HCT116 (cell line): ENCODE measurements at regions not wholly inside any gene's neighbourhood (a gene's known extent, or its start where the extent isn't known, plus 50 kb on each side); places are given as distances from the start of the nearest gene placed in this dataset.

Experiments
- ATAC-seq: fragments of 200-7000 bp; cut with Tn5 transposase; 2 replicates; pipeline ENCODE4 v1.9.1; 2020; ENCODE audit warnings: mild to moderate bottlenecking, moderate library complexity
- BruUV-seq: library from RNA; stranded (reverse); fragments of 400-500 nt; replicated peaks from 2 replicates; lab custom pipeline; 2021; lab: Mats Ljungman, UMichigan
- CTCF ChIA-PET: fragments of 300-600 bp; sonication (Branson Sonifier 250); formaldehyde crosslinking; loops from one replicate; lab custom pipeline; 2021; ENCODE audit warnings: antibody characterized with exemption; lab: Charles Lee
- POLR2A ChIA-PET: fragments of 300-600, 350-600 bp; sonication (Branson Sonifier 250); formaldehyde crosslinking; loops from one replicate; lab custom pipeline; 2021; ENCODE audit warnings: antibody characterized with exemption; lab: Charles Lee
- RAD21 ChIA-PET, 2 experiments: fragments of 300-600 bp; sonication (Branson Sonifier 250); formaldehyde crosslinking; loops; one replicate each; lab custom pipeline; 2023; ENCODE audit warnings: low total read pairs in 2 of 2; ENCODE audit not compliant: uncharacterized antibody in 2 of 2, unreplicated experiment in 2 of 2, low non-redundant PET in 1 of 2; lab: Charles Lee
- DNase-seq: peaks from one replicate; pipeline ENCODE4 v3.0.0-alpha.2; 2010; ENCODE audit warnings: low read depth, low spot score
- H2AFZ ChIP-seq: fragments of 200-600 bp; shearing (Covaris generic), sonication (generic); 2 replicates; pipeline ENCODE4 v1.6.1; 2017; ENCODE audit warnings: low read depth, mixed run types, mixed read lengths, antibody characterized with exemption, low read length; ENCODE audit not compliant: poor library complexity, severe bottlenecking
- H3K27ac ChIP-seq: 2 replicates; pipeline ENCODE4 v1.5.1; 2012; ENCODE audit warnings: low read depth, low read length
- H3K27me3 ChIP-seq: fragments of 200-600 bp; sonication (generic); 2 replicates; pipeline ENCODE4 v1.6.1; 2016; ENCODE audit warnings: mixed run types, low read length, mixed read lengths; ENCODE audit not compliant: insufficient read depth
- H3K36me3 ChIP-seq, 2 experiments: fragments of 200-500 bp in 1 of 2; fragments of 200-600 bp in 1 of 2; sonication (Bioruptor generic) in 1 of 2; sonication (generic) in 1 of 2; 2 replicates each; pipeline versions ENCODE4 v1.5.1 to v1.6.1; 2014 to 2016; ENCODE audit warnings: low read length in 2 of 2, inconsistent platforms in 1 of 2, mixed read lengths in 1 of 2, mixed run types in 1 of 2; ENCODE audit not compliant: insufficient read depth in 2 of 2, control insufficient read depth in 1 of 2
- H3K4me1 ChIP-seq, 2 experiments: fragments of 200-600 bp in 1 of 2; sonication (generic) in 1 of 2; 2 replicates each; pipeline versions ENCODE4 v1.5.1 to v1.6.1; 2012 to 2017; ENCODE audit warnings: low read length in 2 of 2, inconsistent platforms in 1 of 2, mild to moderate bottlenecking in 1 of 2, mixed read lengths in 1 of 2, mixed run types in 1 of 2, moderate library complexity in 1 of 2; ENCODE audit not compliant: insufficient read depth in 2 of 2, control insufficient read depth in 1 of 2
- H3K4me2 ChIP-seq: fragments of 200-600 bp; sonication (generic); 2 replicates; pipeline ENCODE4 v1.6.1; 2017; ENCODE audit warnings: mixed run types, low read length, mixed read lengths
- H3K4me3 ChIP-seq, 2 experiments: fragments of 200-600 bp in 1 of 2; sonication (generic) in 1 of 2; replicated peaks in 1 of 2; 2 replicates each; pipeline ENCODE4 v1.5.1; 2011 to 2016; ENCODE audit warnings: low read length in 2 of 2, control low read depth in 1 of 2, low read depth in 1 of 2, mild to moderate bottlenecking in 1 of 2, mixed read lengths in 1 of 2, mixed run types in 1 of 2
- H3K79me2 ChIP-seq: fragments of 200-600 bp; sonication (generic); 2 replicates; pipeline ENCODE4 v1.6.1; 2017; ENCODE audit warnings: mild to moderate bottlenecking, mixed run types, low read length, moderate library complexity, mixed read lengths; ENCODE audit not compliant: insufficient read depth
- H3K9ac ChIP-seq: fragments of 200-600 bp; sonication (generic); 2 replicates; pipeline ENCODE4 v1.6.1; 2016; ENCODE audit warnings: low read length, mixed read lengths
- H3K9me2 ChIP-seq: fragments of 200-600 bp; sonication (generic), shearing (Covaris generic); 2 replicates; pipeline ENCODE4 v1.6.1; 2017; ENCODE audit warnings: mixed run types, mild to moderate bottlenecking, moderate library complexity; ENCODE audit not compliant: insufficient read depth
- H3K9me3 ChIP-seq, 2 experiments: fragments of 200-500 bp in 1 of 2; fragments of 200-600 bp in 1 of 2; sonication (Bioruptor generic) in 1 of 2; sonication (generic) in 1 of 2; 2 replicates each; pipeline ENCODE4 v1.6.1; 2014 to 2017; ENCODE audit warnings: low read length in 2 of 2, mixed read lengths in 2 of 2, inconsistent platforms in 1 of 2, low read depth in 1 of 2, mild to moderate bottlenecking in 1 of 2, mixed run types in 1 of 2, moderate library complexity in 1 of 2; ENCODE audit not compliant: control insufficient read depth in 1 of 2, insufficient read depth in 1 of 2
- H4K20me1 ChIP-seq: fragments of 200-600 bp; sonication (generic), shearing (Covaris generic); 2 replicates; pipeline ENCODE4 v1.6.1; 2017; ENCODE audit warnings: mixed run types, mild to moderate bottlenecking, moderate library complexity; ENCODE audit not compliant: insufficient read depth
- EZH2phosphoT487 ChIP-seq: fragments of 200-600 bp; IDR thresholded peaks from 2 replicates; pipeline ENCODE4 v1.6.1; 2018; ENCODE audit warnings: antibody characterized with exemption, borderline replicate concordance
- FOSL1 ChIP-seq: IDR thresholded peaks from 2 replicates; pipeline ENCODE4 v1.6.1; 2012; ENCODE audit warnings: low read depth
- POLR2A ChIP-seq: IDR thresholded peaks from 2 replicates; pipeline ENCODE4 v1.7.0; 2011; ENCODE audit warnings: borderline replicate concordance; ENCODE audit not compliant: insufficient read depth, insufficient read length; ENCODE audit errors: extremely low read depth
- POLR2AphosphoS5 ChIP-seq: IDR thresholded peaks from 2 replicates; pipeline ENCODE4 v1.6.1; 2011; ENCODE audit warnings: mild to moderate bottlenecking, low read depth, low read length, moderate library complexity
- SIN3A ChIP-seq: IDR thresholded peaks from 2 replicates; pipeline ENCODE4 v1.6.1; 2012; ENCODE audit warnings: low read depth
- SRF ChIP-seq: IDR thresholded peaks from 2 replicates; pipeline ENCODE4 v1.6.1; 2012; ENCODE audit warnings: low read depth
- TCF7L2 ChIP-seq: IDR thresholded peaks from 2 replicates; pipeline ENCODE4 v1.7.0; 2011; ENCODE audit warnings: borderline replicate concordance, inconsistent platforms; ENCODE audit not compliant: insufficient read depth, insufficient read length; ENCODE audit errors: extremely low read depth
- ZFX ChIP-seq: fragments of 450-650 bp; IDR thresholded peaks from 2 replicates; pipeline ENCODE4 v1.6.1; 2017
- intact Hi-C: fragments of 100-400 bp; cut with micrococcal nuclease; formaldehyde crosslinking; loops from 2 replicates; pipeline ENCODE4 v1.10.0; 2022
- TF ChIP-seq, protein P1 (sequence below): IDR thresholded peaks from 2 replicates; pipeline ENCODE4 v1.6.1; 2012; ENCODE audit warnings: low read depth
- TF ChIP-seq, protein P2 (sequence below): IDR thresholded peaks from 2 replicates; pipeline ENCODE4 v1.6.1; 2011; ENCODE audit warnings: mild to moderate bottlenecking, low read length, moderate library complexity; ENCODE audit not compliant: insufficient replicate concordance; ENCODE audit errors: extremely low read depth

DNA sequence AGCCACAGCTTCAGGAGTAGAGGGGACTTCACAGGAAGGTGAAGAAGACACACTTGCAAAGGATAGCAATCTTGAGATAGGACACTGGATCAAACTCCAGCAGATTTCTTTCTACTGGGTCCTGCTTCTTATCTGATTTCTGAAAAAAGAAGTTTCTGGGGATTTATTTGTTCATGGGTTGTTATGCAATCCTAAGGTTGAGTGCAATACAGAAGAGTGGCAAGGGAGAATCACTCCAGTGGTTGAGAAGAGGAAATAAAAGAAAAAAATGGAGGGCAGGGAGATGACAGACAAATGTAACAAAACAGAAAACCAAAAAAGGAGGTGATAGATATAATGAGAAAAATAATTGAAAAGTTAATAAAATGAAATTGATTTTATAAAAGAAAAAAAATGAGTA, 858.3 kb downstream of the TUSC7 start:
- Histone ChIP-seq H3K4me1 (no peaks in the 10 kb centered on the region), H3K9ac (no peak overlapping the region), H3K4me3 (no peak overlapping the region), H4K20me1 (no peaks in the 10 kb centered on the region), H3K27me3 (no peaks in the 10 kb centered on the region), H2AFZ (no peak overlapping the region), H3K9me3 (no peaks in the 10 kb centered on the region), H3K27ac (no peak overlapping the region), H3K9me2 (no peaks in the 10 kb centered on the region), H3K36me3 (no peaks in the 10 kb centered on the region), H3K4me2 (no peak overlapping the region), H3K79me2 (no peaks in the 10 kb centered on the region)
- BruUV-seq, result no TSS peak
- ChIA-PET RAD21 (no interaction called here), CTCF (no interaction called here), POLR2A (no interaction called here)
- TF ChIP-seq POLR2A (no peak), EZH2phosphoT487 (no peak), FOSL1 (no peak), ZFX (no peak), TCF7L2 (no peak), POLR2AphosphoS5 (no peak), SIN3A (no peak), SRF (no peak)
- TF ChIP-seq, protein P1, sequence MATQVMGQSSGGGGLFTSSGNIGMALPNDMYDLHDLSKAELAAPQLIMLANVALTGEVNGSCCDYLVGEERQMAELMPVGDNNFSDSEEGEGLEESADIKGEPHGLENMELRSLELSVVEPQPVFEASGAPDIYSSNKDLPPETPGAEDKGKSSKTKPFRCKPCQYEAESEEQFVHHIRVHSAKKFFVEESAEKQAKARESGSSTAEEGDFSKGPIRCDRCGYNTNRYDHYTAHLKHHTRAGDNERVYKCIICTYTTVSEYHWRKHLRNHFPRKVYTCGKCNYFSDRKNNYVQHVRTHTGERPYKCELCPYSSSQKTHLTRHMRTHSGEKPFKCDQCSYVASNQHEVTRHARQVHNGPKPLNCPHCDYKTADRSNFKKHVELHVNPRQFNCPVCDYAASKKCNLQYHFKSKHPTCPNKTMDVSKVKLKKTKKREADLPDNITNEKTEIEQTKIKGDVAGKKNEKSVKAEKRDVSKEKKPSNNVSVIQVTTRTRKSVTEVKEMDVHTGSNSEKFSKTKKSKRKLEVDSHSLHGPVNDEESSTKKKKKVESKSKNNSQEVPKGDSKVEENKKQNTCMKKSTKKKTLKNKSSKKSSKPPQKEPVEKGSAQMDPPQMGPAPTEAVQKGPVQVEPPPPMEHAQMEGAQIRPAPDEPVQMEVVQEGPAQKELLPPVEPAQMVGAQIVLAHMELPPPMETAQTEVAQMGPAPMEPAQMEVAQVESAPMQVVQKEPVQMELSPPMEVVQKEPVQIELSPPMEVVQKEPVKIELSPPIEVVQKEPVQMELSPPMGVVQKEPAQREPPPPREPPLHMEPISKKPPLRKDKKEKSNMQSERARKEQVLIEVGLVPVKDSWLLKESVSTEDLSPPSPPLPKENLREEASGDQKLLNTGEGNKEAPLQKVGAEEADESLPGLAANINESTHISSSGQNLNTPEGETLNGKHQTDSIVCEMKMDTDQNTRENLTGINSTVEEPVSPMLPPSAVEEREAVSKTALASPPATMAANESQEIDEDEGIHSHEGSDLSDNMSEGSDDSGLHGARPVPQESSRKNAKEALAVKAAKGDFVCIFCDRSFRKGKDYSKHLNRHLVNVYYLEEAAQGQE, result no peak
- TF ChIP-seq, protein P2, sequence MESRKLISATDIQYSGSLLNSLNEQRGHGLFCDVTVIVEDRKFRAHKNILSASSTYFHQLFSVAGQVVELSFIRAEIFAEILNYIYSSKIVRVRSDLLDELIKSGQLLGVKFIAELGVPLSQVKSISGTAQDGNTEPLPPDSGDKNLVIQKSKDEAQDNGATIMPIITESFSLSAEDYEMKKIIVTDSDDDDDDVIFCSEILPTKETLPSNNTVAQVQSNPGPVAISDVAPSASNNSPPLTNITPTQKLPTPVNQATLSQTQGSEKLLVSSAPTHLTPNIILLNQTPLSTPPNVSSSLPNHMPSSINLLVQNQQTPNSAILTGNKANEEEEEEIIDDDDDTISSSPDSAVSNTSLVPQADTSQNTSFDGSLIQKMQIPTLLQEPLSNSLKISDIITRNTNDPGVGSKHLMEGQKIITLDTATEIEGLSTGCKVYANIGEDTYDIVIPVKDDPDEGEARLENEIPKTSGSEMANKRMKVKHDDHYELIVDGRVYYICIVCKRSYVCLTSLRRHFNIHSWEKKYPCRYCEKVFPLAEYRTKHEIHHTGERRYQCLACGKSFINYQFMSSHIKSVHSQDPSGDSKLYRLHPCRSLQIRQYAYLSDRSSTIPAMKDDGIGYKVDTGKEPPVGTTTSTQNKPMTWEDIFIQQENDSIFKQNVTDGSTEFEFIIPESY, result no peak
- ATAC-seq, result no peak
- intact Hi-C loops, result no loop called here
- no peak for DNase-seq
